K562 (cell line): ENCODE measurements at regions not wholly inside any gene's neighbourhood (a gene's known extent, or its start where the extent isn't known, plus 50 kb on each side); places are given as distances from the start of the nearest gene placed in this dataset.

Experiments
- ATAC-seq: fragments of 200-7000 bp; cut with Tn5 transposase; 3 replicates; pipeline ENCODE4 v1.9.1; 2020; ENCODE audit warnings: moderate library complexity
- BruUV-seq: library from RNA; stranded (reverse); fragments of 400-500 nt; replicated peaks from 2 replicates; lab custom pipeline; 2021; lab: Mats Ljungman, UMichigan
- CTCF ChIA-PET: fragments of 300-600 bp; formaldehyde crosslinking; extraction: SDS; loops from one replicate; lab custom pipeline; 2021; ENCODE audit warnings: low intra/inter-chr PET ratio; lab: Yijun Ruan, JAX
- POLR2A ChIA-PET: fragments of 300-600, 350-650 bp; sonication (Branson Sonifier 250); formaldehyde crosslinking; extraction: SDS; loops from one replicate; lab custom pipeline; 2021; ENCODE audit warnings: antibody characterized with exemption, inconsistent platforms; lab: Yijun Ruan, JAX
- DNase-seq, 4 experiments: peaks; one replicate each; pipeline versions ENCODE4 v3.0.0 to v3.0.0-alpha.2; 2011 to 2018; ENCODE audit warnings: low spot score in 3 of 4, mixed read lengths in 3 of 4; ENCODE audit errors: extremely low read depth in 1 of 4
- FAIRE-seq: peaks from 2 replicates; lab custom pipeline; 2011; peaks lifted over from hg19 to GRCh38; lab: Jason Lieb, UNC
- H2AFZ ChIP-seq: 2 replicates; pipeline ENCODE4 v1.6.0; 2011; ENCODE audit warnings: low read depth, low read length, control low read depth, inconsistent platforms
- H3K27ac ChIP-seq: fragments of 200-600 bp; 3 replicates; pipeline ENCODE4 v1.8.0; 2011; ENCODE audit warnings: low read depth, mild to moderate bottlenecking, control low read depth, inconsistent platforms, low read length, moderate library complexity, mixed read lengths; ENCODE audit errors: extremely low read depth
- H3K27me3 ChIP-seq, 2 experiments: fragments of 300-600 bp in 1 of 2; 2 replicates in 1 of 2; 3 replicates in 1 of 2; pipeline versions ENCODE4 v1.6.0 to v1.8.0; 2011; ENCODE audit warnings: inconsistent platforms in 2 of 2, low read length in 2 of 2, mild to moderate bottlenecking in 1 of 2, mixed read lengths in 1 of 2, moderate library complexity in 1 of 2; ENCODE audit not compliant: control insufficient read depth in 2 of 2, insufficient read depth in 2 of 2
- H3K36me3 ChIP-seq: fragments of 300-600 bp; 3 replicates; pipeline ENCODE4 v1.8.0; 2011; ENCODE audit warnings: mild to moderate bottlenecking, low read length, inconsistent platforms; ENCODE audit not compliant: control insufficient read depth, insufficient read depth
- H3K4me1 ChIP-seq, 2 experiments: fragments of 200-600 bp in 1 of 2; replicated peaks in 1 of 2; 2 replicates in 1 of 2; 3 replicates in 1 of 2; pipeline versions ENCODE4 v1.5.1 to v1.8.0; 2011; ENCODE audit warnings: inconsistent platforms in 2 of 2, low read length in 2 of 2, mild to moderate bottlenecking in 1 of 2, mixed read lengths in 1 of 2, moderate library complexity in 1 of 2; ENCODE audit not compliant: control insufficient read depth in 2 of 2, insufficient read depth in 2 of 2
- H3K4me2 ChIP-seq: 2 replicates; pipeline ENCODE4 v1.6.1; 2011; ENCODE audit warnings: low read length, control low read depth, inconsistent platforms, mixed read lengths; ENCODE audit not compliant: insufficient read depth
- H3K4me3 ChIP-seq: fragments of 200-600 bp; sonication (generic), shearing (Covaris generic); 2 replicates; pipeline ENCODE4 v1.5.1; 2016; ENCODE audit warnings: control low read depth, inconsistent platforms
- H3K79me2 ChIP-seq: fragments of 200-600 bp; 3 replicates; pipeline ENCODE4 v1.8.0; 2011; ENCODE audit warnings: low read length, inconsistent platforms; ENCODE audit not compliant: control insufficient read depth, insufficient read depth
- H3K9ac ChIP-seq, 2 experiments: 2 replicates each; pipeline versions ENCODE4 v1.6.0 to v1.6.1; 2011; ENCODE audit warnings: low read depth in 2 of 2, low read length in 2 of 2, control low read depth in 1 of 2, inconsistent platforms in 1 of 2, mild to moderate bottlenecking in 1 of 2, mixed read lengths in 1 of 2; ENCODE audit not compliant: insufficient read depth in 1 of 2
- H3K9me1 ChIP-seq: one replicate; pipeline ENCODE4 v1.6.0; 2011; ENCODE audit warnings: inconsistent platforms, mild to moderate bottlenecking, low read length, moderate library complexity; ENCODE audit not compliant: control insufficient read depth, insufficient read depth
- H3K9me3 ChIP-seq: replicated peaks from 2 replicates; pipeline ENCODE4 v1.5.1; 2011; ENCODE audit warnings: low read depth, low read length, inconsistent platforms; ENCODE audit not compliant: control insufficient read depth, insufficient read depth
- H4K20me1 ChIP-seq: replicated peaks from 2 replicates; pipeline ENCODE4 v1.6.1; 2011; ENCODE audit warnings: low read length, inconsistent platforms, mixed read lengths; ENCODE audit not compliant: control insufficient read depth, insufficient read depth
- BRF2 ChIP-seq: IDR thresholded peaks from 3 replicates; pipeline ENCODE4 v1.6.1; 2011; ENCODE audit warnings: borderline replicate concordance, mild to moderate bottlenecking; ENCODE audit not compliant: insufficient read length, insufficient read depth
- CREB3L1 ChIP-seq: fragments of 450-650 bp; IDR thresholded peaks from 2 replicates; pipeline ENCODE4 v1.6.1; 2014; ENCODE audit warnings: low read depth, mild to moderate bottlenecking, moderate library complexity, borderline replicate concordance
- CTCFL ChIP-seq: IDR thresholded peaks from 2 replicates; pipeline ENCODE4 v1.6.1; 2011; ENCODE audit warnings: borderline replicate concordance, low read depth, mild to moderate bottlenecking, moderate library complexity, low read length; ENCODE audit not compliant: insufficient read depth, poor library complexity, severe bottlenecking
- EGR1 ChIP-seq: fragments of 450-650 bp; conservative IDR thresholded peaks from 2 replicates; pipeline ENCODE4 v1.6.1; 2017; ENCODE audit warnings: mild to moderate bottlenecking
- HOXB6 ChIP-seq: fragments of 250-450 bp; sonication (Bioruptor Pico); IDR thresholded peaks from 2 replicates; pipeline ENCODE4 v1.5.1; 2022; ENCODE audit warnings: mild to moderate bottlenecking, borderline replicate concordance
- PCBP2 ChIP-seq: fragments of 200-400 bp; formaldehyde crosslinking; IDR thresholded peaks from 2 replicates; pipeline ENCODE4 v1.6.1; 2018; ENCODE audit warnings: low read length, low read depth, mild to moderate bottlenecking, moderate library complexity; ENCODE audit not compliant: poor library complexity, severe bottlenecking
- TFAM ChIP-seq: fragments of 250-450 bp; sonication (Bioruptor Pico); conservative IDR thresholded peaks from 2 replicates; pipeline ENCODE4 v1.5.0; 2021; ENCODE audit warnings: mild to moderate bottlenecking, moderate library complexity
- ZNF449 ChIP-seq: fragments of 250-450 bp; sonication (Bioruptor Pico); IDR thresholded peaks from 2 replicates; pipeline ENCODE4 v1.8.0; 2022; ENCODE audit warnings: moderate library complexity, mild to moderate bottlenecking, inconsistent platforms
- ZNF76 ChIP-seq: fragments of 250-450 bp; sonication (Bioruptor Pico); IDR thresholded peaks from 2 replicates; pipeline ENCODE4 v1.4.0; 2020; ENCODE audit warnings: mild to moderate bottlenecking, moderate library complexity, borderline replicate concordance
- WGBS: fragments of 100-300 bp; shearing (Covaris generic); methylation state at CpG from one replicate; pipeline ENCODE4 v1.1.6; 2016; ENCODE audit warnings: low coverage, mixed read lengths; ENCODE audit not compliant: insufficient coverage; ENCODE audit errors: missing lambda C conversion rate; 5-methylcytosine and 5-hydroxymethylcytosine counted together
- in situ Hi-C: fragments of 300-500 bp; cut with MboI; formaldehyde crosslinking; loops from 4 replicates; pipeline ENCODE4 v1.15.0; 2018; ENCODE audit warnings: inconsistent platforms, mixed read lengths
- intact Hi-C: fragments of 100-400 bp; cut with micrococcal nuclease; formaldehyde crosslinking; loops from 2 replicates; pipeline ENCODE4 v1.14.2; 2022

GRCh38 chr5:133728475-133728874 lies 116.1 kb upstream of the FSTL4 start:
- no peak for ATAC-seq
- TF ChIP-seq HOXB6 (CRISPR knock-in tag): no peak
- TF ChIP-seq PCBP2: no peak
- no peak for TF ChIP-seq TFAM (CRISPR knock-in tag)
- no TSS peak for BruUV-seq

GRCh38 chr5:133727636-133728035 lies 115.3 kb upstream of the FSTL4 start:
- H3K4me1 ChIP-seq: no peaks in the 10 kb centered on the region
- no peak overlapping the region for H3K4me2 ChIP-seq
- no peak overlapping the region for H3K4me3 ChIP-seq
- ATAC-seq (no peak), FAIRE-seq (no peak), DNase-seq (no peak)
- H3K9ac ChIP-seq: no peak overlapping the region
- H4K20me1 ChIP-seq: no peaks in the 10 kb centered on the region
- 0% methylated on average over 2 of the region's 2 CpGs for WGBS
- H2AFZ ChIP-seq: no peak overlapping the region
- no peak overlapping the region for H3K27ac ChIP-seq
- in situ Hi-C loops: no loop called here
- no peaks in the 10 kb centered on the region for H3K9me3 ChIP-seq
- no peaks in the 10 kb centered on the region for H3K79me2 ChIP-seq
- POLR2A ChIA-PET: interaction anchor here (1.0 kb wide), 1 partner anchor 41 kb away, joined by 3 read pairs; no protein-coding TSS in a partner anchor
- H3K27me3 ChIP-seq: peaks cover 0 to 5% of the 10 kb centered on the region in 2 experiments; a peak in 1 of 5 replicates
- BruUV-seq: no TSS peak
- no peaks in the 10 kb centered on the region for H3K9me1 ChIP-seq
- CTCF ChIA-PET: no interaction called here
- intact Hi-C loops: no loop called here
- H3K36me3 ChIP-seq: no peaks in the 10 kb centered on the region
- TF ChIP-seq CREB3L1 (no peak), CTCFL (no peak), BRF2 (no peak), ZNF449 (CRISPR knock-in tag) (no peak), ZNF76 (CRISPR knock-in tag) (no peak), EGR1 (no peak)

More at GRCh38 chr5:133728475-133728874, 116.1 kb upstream of the FSTL4 start:
- no peaks in the 10 kb centered on the region for H3K9me1 ChIP-seq
- no peaks in the 10 kb centered on the region for H3K79me2 ChIP-seq
- no peak overlapping the region for H3K9ac ChIP-seq
- intact Hi-C loops: no loop called here
- no peak overlapping the region for H3K4me2 ChIP-seq
- POLR2A ChIA-PET: interaction anchor here (0.7 to 1.0 kb wide), 2 partner anchors 40 to 50 kb away, joined by 3 read pairs; no protein-coding TSS in a partner anchor
- 0% methylated on average over 1 of the region's 1 CpG for WGBS
- H4K20me1 ChIP-seq: no peaks in the 10 kb centered on the region
- H3K27me3 ChIP-seq: peaks cover 0 to 5% of the 10 kb centered on the region in 2 experiments; a peak in 1 of 5 replicates
- no peak overlapping the region for H2AFZ ChIP-seq
- DNase-seq (no peak), FAIRE-seq (no peak)
- H3K27ac ChIP-seq: no peak overlapping the region
- H3K36me3 ChIP-seq: no peaks in the 10 kb centered on the region
- no peak overlapping the region for H3K4me3 ChIP-seq
- CTCF ChIA-PET: no interaction called here
- H3K9me3 ChIP-seq: no peaks in the 10 kb centered on the region
- no peaks in the 10 kb centered on the region for H3K4me1 ChIP-seq
- in situ Hi-C loops: no loop called here
